SJCRH30 (cell line): ENCODE measurements at regions not wholly inside any gene's neighbourhood (a gene's known extent, or its start where the extent isn't known, plus 50 kb on each side); places are given as distances from the start of the nearest gene placed in this dataset.

Experiments used
- DNase-seq, 2 experiments: peaks; one replicate each; pipeline ENCODE4 v3.0.0-alpha.2; 2015 to 2020
- H3K27ac ChIP-seq: fragments of 250-450 bp; sonication (Bioruptor Pico); 2 replicates; pipeline ENCODE4 v1.5.1; 2020; ENCODE audit warnings: mild to moderate bottlenecking, moderate library complexity
- H3K27me3 ChIP-seq: fragments of 250-450 bp; sonication (Bioruptor Pico); 2 replicates; pipeline ENCODE4 v1.5.1; 2020; ENCODE audit warnings: mild to moderate bottlenecking, moderate library complexity
- H3K36me3 ChIP-seq: fragments of 250-450 bp; sonication (Bioruptor Pico); 2 replicates; pipeline ENCODE4 v1.5.1; 2020; ENCODE audit warnings: mild to moderate bottlenecking, moderate library complexity
- H3K4me1 ChIP-seq: fragments of 250-450 bp; sonication (Bioruptor Pico); 2 replicates; pipeline ENCODE4 v1.5.1; 2020; ENCODE audit warnings: mild to moderate bottlenecking, moderate library complexity
- H3K4me3 ChIP-seq: fragments of 250-450 bp; sonication (Bioruptor Pico); 2 replicates; pipeline ENCODE4 v1.5.1; 2020; ENCODE audit warnings: mild to moderate bottlenecking, moderate library complexity
- H3K9me3 ChIP-seq: fragments of 250-450 bp; sonication (Bioruptor Pico); replicated peaks from 2 replicates; pipeline ENCODE4 v1.5.1; 2020; ENCODE audit warnings: mild to moderate bottlenecking, moderate library complexity

GRCh38 chr2:236674238-236674637 is 104.6 kb downstream of the ACKR3 start:
- no peaks in the 10 kb centered on the region for H3K36me3 ChIP-seq
- no peaks in the 10 kb centered on the region for H3K27me3 ChIP-seq
- H3K4me3 ChIP-seq, result no peak overlapping the region
- peaks cover 7% of the 10 kb centered on the region; the same call in 1 of the 2 replicates for H3K4me1 ChIP-seq
- H3K27ac ChIP-seq, result no peak overlapping the region
- H3K9me3 ChIP-seq, result no peaks in the 10 kb centered on the region
- no peak for DNase-seq

- no peak overlapping the region for H3K4me3 ChIP-seq
- H3K27ac ChIP-seq, result no peak overlapping the region
- H3K36me3 ChIP-seq, result no peaks in the 10 kb centered on the region
- DNase-seq, result no peak
- H3K4me1 ChIP-seq, result peaks cover 10% of the 10 kb centered on the region; the same call in 1 of the 2 replicates
- H3K27me3 ChIP-seq, result no peaks in the 10 kb centered on the region
- H3K9me3 ChIP-seq, result no peaks in the 10 kb centered on the region
Measured at GRCh38 chr2:236674646-236675045, 105.0 kb downstream of the ACKR3 start.

- no peak for DNase-seq
- Histone ChIP-seq H3K4me1 (peaks cover 14% of the 10 kb centered on the region; the same call in 1 of the 2 replicates), H3K27ac (no peak overlapping the region), H3K27me3 (no peaks in the 10 kb centered on the region), H3K9me3 (no peaks in the 10 kb centered on the region), H3K36me3 (no peaks in the 10 kb centered on the region), H3K4me3 (no peak overlapping the region)
Measured at GRCh38 chr2:236675051-236675450, 105.4 kb downstream of the ACKR3 start.

- Histone ChIP-seq H3K27me3 (no peaks in the 10 kb centered on the region), H3K9me3 (no peaks in the 10 kb centered on the region), H3K36me3 (no peaks in the 10 kb centered on the region), H3K27ac (no peak overlapping the region), H3K4me3 (no peak overlapping the region), H3K4me1 (peaks cover 18% of the 10 kb centered on the region)
- no peak for DNase-seq
Measured at GRCh38 chr2:236675526-236675925, 105.9 kb downstream of the ACKR3 start.

GRCh38 chr2:236676136-236676873 is 106.7 kb downstream of the ACKR3 start:
- no peaks in the 10 kb centered on the region for H3K36me3 ChIP-seq
- peaks cover 23% of the 10 kb centered on the region for H3K4me1 ChIP-seq
- no peak for DNase-seq
- H3K4me3 ChIP-seq, result no peak overlapping the region
- no peaks in the 10 kb centered on the region for H3K27me3 ChIP-seq
- no peak overlapping the region for H3K27ac ChIP-seq
- no peaks in the 10 kb centered on the region for H3K9me3 ChIP-seq

GRCh38 chr2:236677368-236677767 is 107.7 kb downstream of the ACKR3 start:
- Histone ChIP-seq H3K27ac (no peak overlapping the region), H3K4me3 (no peak overlapping the region), H3K9me3 (no peaks in the 10 kb centered on the region), H3K27me3 (no peaks in the 10 kb centered on the region), H3K36me3 (no peaks in the 10 kb centered on the region), H3K4me1 (peaks cover 20% of the 10 kb centered on the region)
- no peak for DNase-seq

GRCh38 chr2:236678307-236678975 is 108.8 kb downstream of the ACKR3 start:
- Histone ChIP-seq H3K27me3 (no peaks in the 10 kb centered on the region), H3K27ac (no peak overlapping the region), H3K4me3 (no peak overlapping the region), H3K4me1 (peaks cover 20% of the 10 kb centered on the region), H3K9me3 (no peaks in the 10 kb centered on the region), H3K36me3 (no peaks in the 10 kb centered on the region)
- no peak for DNase-seq

GRCh38 chr2:236679884-236680860 is 110.5 kb downstream of the ACKR3 start:
- Histone ChIP-seq H3K9me3 (no peaks in the 10 kb centered on the region), H3K36me3 (no peaks in the 10 kb centered on the region), H3K4me3 (no peak overlapping the region), H3K4me1 (peaks cover 20% of the 10 kb centered on the region), H3K27ac (peak overlapping the region; percentile 51; the same call in 1 of the 2 replicates), H3K27me3 (no peaks in the 10 kb centered on the region)
- peak; percentile 44 to 50 for DNase-seq

GRCh38 chr2:236682651-236683422 is 113.2 kb downstream of the ACKR3 start:
- no peak for DNase-seq
- no peak overlapping the region for H3K27ac ChIP-seq
- H3K9me3 ChIP-seq, result no peaks in the 10 kb centered on the region
- H3K4me1 ChIP-seq, result peaks cover 23% of the 10 kb centered on the region
- no peak overlapping the region for H3K4me3 ChIP-seq
- no peaks in the 10 kb centered on the region for H3K36me3 ChIP-seq
- H3K27me3 ChIP-seq, result no peaks in the 10 kb centered on the region

- Histone ChIP-seq H3K4me1 (peaks cover 33% of the 10 kb centered on the region), H3K4me3 (no peak overlapping the region), H3K27me3 (no peaks in the 10 kb centered on the region), H3K9me3 (no peaks in the 10 kb centered on the region), H3K27ac (no peak overlapping the region), H3K36me3 (no peaks in the 10 kb centered on the region)
- DNase-seq, result no peak
Measured at GRCh38 chr2:236684504-236685256, 115.1 kb downstream of the ACKR3 start.

GRCh38 chr2:236685361-236685760 is 115.7 kb downstream of the ACKR3 start:
- Histone ChIP-seq H3K27me3 (no peaks in the 10 kb centered on the region), H3K27ac (no peak overlapping the region), H3K9me3 (no peaks in the 10 kb centered on the region), H3K4me3 (no peak overlapping the region), H3K4me1 (peaks cover 32% of the 10 kb centered on the region), H3K36me3 (no peaks in the 10 kb centered on the region)
- no peak for DNase-seq

- no peak overlapping the region for H3K27ac ChIP-seq
- no peaks in the 10 kb centered on the region for H3K36me3 ChIP-seq
- DNase-seq, result no peak
- no peak overlapping the region for H3K4me3 ChIP-seq
- H3K9me3 ChIP-seq, result no peaks in the 10 kb centered on the region
- no peaks in the 10 kb centered on the region for H3K27me3 ChIP-seq
- peaks cover 30% of the 10 kb centered on the region for H3K4me1 ChIP-seq
Measured at GRCh38 chr2:236685979-236686520, 116.4 kb downstream of the ACKR3 start.

- DNase-seq, result peak in 1 of 2 experiments; percentile 27
- Histone ChIP-seq H3K27me3 (no peaks in the 10 kb centered on the region), H3K9me3 (no peaks in the 10 kb centered on the region), H3K27ac (no peak overlapping the region), H3K4me1 (peaks cover 31% of the 10 kb centered on the region), H3K4me3 (no peak overlapping the region), H3K36me3 (no peaks in the 10 kb centered on the region)
Measured at GRCh38 chr2:236686561-236686960, 116.9 kb downstream of the ACKR3 start.
